GM12891 (cell line): ENCODE measurements at regions not wholly inside any gene's neighbourhood (a gene's known extent, or its start where the extent isn't known, plus 50 kb on each side); places are given as distances from the start of the nearest gene placed in this dataset.
"Not testable (repeated sequence)": the region's sequence is repeated elsewhere in the genome, so short reads cannot be mapped to it uniquely, and the experiment has no call there.

ENCODE experiments used
- DNase-seq: peaks from one replicate; pipeline ENCODE4 v3.0.0; 2011; ENCODE audit warnings: low spot score; ENCODE audit not compliant: insufficient read length
- FAIRE-seq: peaks from 2 replicates; lab custom pipeline; 2011; peaks lifted over from hg19 to GRCh38; lab: Jason Lieb, UNC
- PAX5 ChIP-seq: IDR thresholded peaks from 2 replicates; pipeline ENCODE4 v1.6.1; 2011; ENCODE audit warnings: low read length, moderate library complexity, mild to moderate bottlenecking; ENCODE audit not compliant: insufficient read depth, severe bottlenecking
- POLR2A ChIP-seq: IDR thresholded peaks from 2 replicates; pipeline ENCODE4 v1.6.1; 2011; ENCODE audit warnings: low read depth, low read length, control low read depth
- POLR2AphosphoS5 ChIP-seq: IDR thresholded peaks from 2 replicates; pipeline ENCODE4 v1.6.1; 2011; ENCODE audit warnings: low read depth, low read length, control low read depth
- POU2F2 ChIP-seq: IDR thresholded peaks from 2 replicates; pipeline ENCODE4 v1.6.1; 2011; ENCODE audit warnings: low read depth, mild to moderate bottlenecking, control low read depth, low read length, moderate library complexity
- SPI1 ChIP-seq: IDR thresholded peaks from 2 replicates; pipeline ENCODE4 v1.6.1; 2011; ENCODE audit warnings: low read depth, low read length, control low read depth
- TAF1 ChIP-seq: IDR thresholded peaks from 2 replicates; pipeline ENCODE4 v1.6.1; 2011; ENCODE audit warnings: low read depth, low read length, control low read depth

GRCh38 chr12:126974779-126975178, 1292.2 kb upstream of the TMEM132C start:
- no peak for DNase-seq
- FAIRE-seq: no peak
- no peak for TF ChIP-seq POLR2A
- TF ChIP-seq TAF1: no peak
- no peak for TF ChIP-seq POU2F2
- TF ChIP-seq POLR2AphosphoS5: no peak
- no peak for TF ChIP-seq PAX5
- no peak for TF ChIP-seq SPI1

- no peak for FAIRE-seq
- DNase-seq: no peak
- no peak for TF ChIP-seq SPI1
- no peak for TF ChIP-seq POLR2A
- no peak for TF ChIP-seq TAF1
- no peak for TF ChIP-seq POU2F2
- no peak for TF ChIP-seq PAX5
- no peak for TF ChIP-seq POLR2AphosphoS5
These were observed 1290.4 kb upstream of the TMEM132C start for GRCh38 chr12:126976579-126976978.

- not testable (repeated sequence) for FAIRE-seq, DNase-seq
These were observed 1287.4 kb upstream of the TMEM132C start for GRCh38 chr12:126979564-126979963.

- DNase-seq (no peak), FAIRE-seq (no peak)
- no peak for TF ChIP-seq TAF1
- no peak for TF ChIP-seq POLR2AphosphoS5
- TF ChIP-seq SPI1: no peak
- no peak for TF ChIP-seq PAX5
- no peak for TF ChIP-seq POU2F2
- TF ChIP-seq POLR2A: no peak
These were observed 1284.3 kb upstream of the TMEM132C start for GRCh38 chr12:126982707-126983106.

GRCh38 chr12:126983735-126984134, 1283.2 kb upstream of the TMEM132C start:
- not testable (repeated sequence) for FAIRE-seq, DNase-seq

- FAIRE-seq, DNase-seq: not testable (repeated sequence)
These were observed 1281.3 kb upstream of the TMEM132C start for GRCh38 chr12:126985663-126986062.

GRCh38 chr12:126989532-126989931, 1277.4 kb upstream of the TMEM132C start:
- DNase-seq (no peak), FAIRE-seq (no peak)
- TF ChIP-seq TAF1: no peak

GRCh38 chr12:126993898-126994297, 1273.1 kb upstream of the TMEM132C start:
- DNase-seq (no peak), FAIRE-seq (no peak)
- no peak for TF ChIP-seq POU2F2
- TF ChIP-seq PAX5: no peak

GRCh38 chr12:126994599-126994998, 1272.4 kb upstream of the TMEM132C start:
- no peak for DNase-seq
- no peak for FAIRE-seq
- no peak for TF ChIP-seq SPI1
- no peak for TF ChIP-seq TAF1
- TF ChIP-seq POU2F2: no peak
- TF ChIP-seq POLR2A: no peak
- no peak for TF ChIP-seq PAX5
- no peak for TF ChIP-seq POLR2AphosphoS5

GRCh38 chr12:126998031-126998430, 1268.9 kb upstream of the TMEM132C start:
- no peak for FAIRE-seq

GRCh38 chr12:126998747-126999285, 1268.2 kb upstream of the TMEM132C start:
- FAIRE-seq (no peak), DNase-seq (no peak)
- no peak for TF ChIP-seq POLR2A
- TF ChIP-seq POLR2AphosphoS5: no peak
- TF ChIP-seq SPI1: no peak
- no peak for TF ChIP-seq PAX5
- no peak for TF ChIP-seq TAF1
- no peak for TF ChIP-seq POU2F2

More at GRCh38 chr12:126998031-126998430, 1268.9 kb upstream of the TMEM132C start:
- TF ChIP-seq POLR2A (no peak), POU2F2 (no peak), SPI1 (no peak), PAX5 (no peak), TAF1 (no peak), POLR2AphosphoS5 (no peak)
- DNase-seq: no peak
